KOPT-K1 (cell line): ENCODE measurements at regions not wholly inside any gene's neighbourhood (a gene's known extent, or its start where the extent isn't known, plus 50 kb on each side); places are given as distances from the start of the nearest gene placed in this dataset.
"Not testable (repeated sequence)": the region's sequence is repeated elsewhere in the genome, so short reads cannot be mapped to it uniquely, and the experiment has no call there.

ENCODE experiments used
- H3K27ac ChIP-seq: fragments of 200-600 bp; sonication (generic); 2 replicates; pipeline ENCODE4 v1.5.1; 2016; ENCODE audit warnings: antibody characterized with exemption, mild to moderate bottlenecking, low read depth, low read length; ENCODE audit not compliant: poor library complexity, severe bottlenecking
- H3K36me3 ChIP-seq: fragments of 200-600 bp; sonication (generic); 2 replicates; pipeline ENCODE4 v1.5.1; 2017; ENCODE audit warnings: antibody characterized with exemption, mild to moderate bottlenecking, low read length, moderate library complexity; ENCODE audit not compliant: insufficient read depth
- H3K9me3 ChIP-seq: fragments of 200-600 bp; sonication (generic); 2 replicates; pipeline ENCODE4 v1.5.1; 2017; ENCODE audit warnings: antibody characterized with exemption, low read length, mild to moderate bottlenecking; ENCODE audit not compliant: insufficient read depth, poor library complexity, severe bottlenecking

GRCh38 chr1:208683141-208683540 is 439.0 kb upstream of the PLXNA2 start:
- Histone ChIP-seq H3K9me3 (no peaks in the 10 kb centered on the region), H3K27ac (no peak overlapping the region), H3K36me3 (no peaks in the 10 kb centered on the region)

- Histone ChIP-seq H3K36me3 (no peaks in the 10 kb centered on the region), H3K27ac (no peak overlapping the region), H3K9me3 (no peaks in the 10 kb centered on the region)
Observed at GRCh38 chr1:208684192-208684591, 440.0 kb upstream of the PLXNA2 start.

GRCh38 chr1:208686592-208686991 is 442.4 kb upstream of the PLXNA2 start:
- Histone ChIP-seq H3K27ac (no peak overlapping the region), H3K9me3 (no peaks in the 10 kb centered on the region), H3K36me3 (no peaks in the 10 kb centered on the region)

- no peak overlapping the region for H3K27ac ChIP-seq
- no peaks in the 10 kb centered on the region for H3K36me3 ChIP-seq
- no peaks in the 10 kb centered on the region for H3K9me3 ChIP-seq
Observed at GRCh38 chr1:208688656-208689315, 444.6 kb upstream of the PLXNA2 start.

- Histone ChIP-seq H3K27ac (no peak overlapping the region), H3K9me3 (peaks cover 2% of the 10 kb centered on the region), H3K36me3 (no peaks in the 10 kb centered on the region)
Observed at GRCh38 chr1:208691012-208691411, 446.8 kb upstream of the PLXNA2 start.

- Histone ChIP-seq H3K9me3 (no peaks in the 10 kb centered on the region), H3K27ac (no peak overlapping the region), H3K36me3 (no peaks in the 10 kb centered on the region)
Observed at GRCh38 chr1:208709981-208710380, 465.8 kb upstream of the PLXNA2 start.

- H3K9me3 ChIP-seq, result no peaks in the 10 kb centered on the region
- no peak overlapping the region for H3K27ac ChIP-seq
- no peaks in the 10 kb centered on the region for H3K36me3 ChIP-seq
Observed at GRCh38 chr1:208714323-208714722, 470.1 kb upstream of the PLXNA2 start.

- no peak overlapping the region for H3K27ac ChIP-seq
- H3K9me3 ChIP-seq, result peaks cover 4% of the 10 kb centered on the region
- H3K36me3 ChIP-seq, result no peaks in the 10 kb centered on the region
Observed at GRCh38 chr1:208717525-208717924, 473.3 kb upstream of the PLXNA2 start.

- Histone ChIP-seq H3K27ac (no peak overlapping the region), H3K36me3 (no peaks in the 10 kb centered on the region), H3K9me3 (peaks cover 4% of the 10 kb centered on the region)
Observed at GRCh38 chr1:208722592-208722991, 478.4 kb upstream of the PLXNA2 start.

GRCh38 chr1:208724079-208724478 is 479.9 kb upstream of the PLXNA2 start:
- Histone ChIP-seq H3K36me3 (no peaks in the 10 kb centered on the region), H3K9me3 (peaks cover 4% of the 10 kb centered on the region), H3K27ac (no peak overlapping the region)

GRCh38 chr1:208728815-208729214 is 484.6 kb upstream of the PLXNA2 start:
- Histone ChIP-seq H3K36me3 (no peaks in the 10 kb centered on the region), H3K9me3 (no peaks in the 10 kb centered on the region), H3K27ac (no peak overlapping the region)

GRCh38 chr1:208731981-208732821 is 488.0 kb upstream of the PLXNA2 start:
- Histone ChIP-seq H3K27ac (no peak overlapping the region), H3K9me3 (no peaks in the 10 kb centered on the region), H3K36me3 (no peaks in the 10 kb centered on the region)

GRCh38 chr1:208737161-208737560 is 493.0 kb upstream of the PLXNA2 start:
- Histone ChIP-seq H3K9me3 (no peaks in the 10 kb centered on the region), H3K36me3 (no peaks in the 10 kb centered on the region), H3K27ac (no peak overlapping the region)

- H3K9me3 ChIP-seq, result no peaks in the 10 kb centered on the region
- H3K27ac ChIP-seq, result no peak overlapping the region
Observed at GRCh38 chr1:208737922-208738321, 493.7 kb upstream of the PLXNA2 start.

GRCh38 chr1:208739636-208740035 is 495.5 kb upstream of the PLXNA2 start:
- not testable (repeated sequence) for H3K27ac ChIP-seq, H3K36me3 ChIP-seq, H3K9me3 ChIP-seq

More at GRCh38 chr1:208737922-208738321, 493.7 kb upstream of the PLXNA2 start:
- H3K36me3 ChIP-seq, result no peaks in the 10 kb centered on the region

- Histone ChIP-seq H3K9me3 (no peaks in the 10 kb centered on the region), H3K36me3 (no peaks in the 10 kb centered on the region), H3K27ac (no peak overlapping the region)
Observed at GRCh38 chr1:208741296-208741695, 497.1 kb upstream of the PLXNA2 start.
